ENCODE measurements at regions not wholly inside any gene's neighbourhood (a gene's known extent, or its start where the extent isn't known, plus 50 kb on each side); places are given as distances from the start of the nearest gene placed in this dataset.
"Not testable (repeated sequence)": the region's sequence is repeated elsewhere in the genome, so short reads cannot be mapped to it uniquely, and the experiment has no call there.

DNA sequence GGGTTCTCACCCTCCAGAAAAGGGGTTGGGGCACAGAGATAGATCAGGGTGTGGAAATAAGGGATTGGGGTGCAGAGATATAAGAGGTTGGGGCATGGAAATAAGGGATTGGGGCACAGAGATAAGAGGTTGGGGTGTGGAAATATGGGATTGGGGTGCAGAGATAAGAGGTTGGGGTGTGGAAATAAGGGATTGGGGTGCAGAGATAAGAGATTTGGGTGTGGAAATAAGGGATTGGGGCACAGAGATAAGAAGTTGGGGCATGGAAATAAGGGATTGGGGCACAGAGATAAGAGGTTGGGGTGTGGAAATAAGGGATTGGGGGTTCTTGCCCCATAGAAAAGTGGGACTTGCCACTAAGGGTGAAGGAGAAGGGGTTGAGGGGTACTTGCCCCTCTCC lies 204.5 kb upstream of the TRPC7 start:
- not testable (repeated sequence) for H3K4me1 ChIP-seq (ENCODE audit: insufficient read depth, low read length); H3K36me3 ChIP-seq (ENCODE audit: insufficient read depth, low read depth, low read length); H3K9me3 ChIP-seq (ENCODE audit: insufficient read depth, low read depth, low read length); H3K9ac ChIP-seq (ENCODE audit: low read depth, low read length); H3K27me3 ChIP-seq (ENCODE audit: insufficient read depth, low read length); H3K27ac ChIP-seq (ENCODE audit: low read length); H3K4me3 ChIP-seq (ENCODE audit: low read length)

DNA sequence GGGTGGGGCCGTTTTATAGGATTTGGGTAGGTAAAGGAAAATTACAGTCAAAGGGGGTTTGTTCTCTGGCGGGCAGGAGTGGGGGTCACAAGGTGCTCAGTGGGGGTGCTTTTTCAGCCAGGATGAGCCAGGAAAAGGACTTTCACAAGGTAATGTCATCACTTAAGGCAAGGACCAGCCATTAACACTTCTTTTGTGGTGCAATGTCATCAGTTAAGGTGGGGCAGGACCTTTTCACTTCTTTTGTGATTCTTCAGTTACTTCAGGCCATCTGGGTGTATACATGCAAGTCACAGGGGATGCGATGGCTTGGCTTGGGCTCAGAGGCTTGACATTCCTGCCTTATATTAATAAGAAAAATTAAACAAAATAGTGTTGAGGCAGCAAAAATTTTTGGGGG lies 200.1 kb upstream of the TRPC7 start:
- H3K27me3 ChIP-seq (ENCODE audit: insufficient read depth, low read length); H3K36me3 ChIP-seq (ENCODE audit: insufficient read depth, low read depth, low read length); H3K9ac ChIP-seq (ENCODE audit: low read depth, low read length); H3K9me3 ChIP-seq (ENCODE audit: insufficient read depth, low read depth, low read length); H3K4me3 ChIP-seq (ENCODE audit: low read length): not testable (repeated sequence)
- H3K4me1 ChIP-seq (ENCODE audit: insufficient read depth, low read length), result peaks cover 17% of the 10 kb centered on the region
- H3K27ac ChIP-seq (ENCODE audit: low read length), result peak overlapping the region; percentile 68

DNA sequence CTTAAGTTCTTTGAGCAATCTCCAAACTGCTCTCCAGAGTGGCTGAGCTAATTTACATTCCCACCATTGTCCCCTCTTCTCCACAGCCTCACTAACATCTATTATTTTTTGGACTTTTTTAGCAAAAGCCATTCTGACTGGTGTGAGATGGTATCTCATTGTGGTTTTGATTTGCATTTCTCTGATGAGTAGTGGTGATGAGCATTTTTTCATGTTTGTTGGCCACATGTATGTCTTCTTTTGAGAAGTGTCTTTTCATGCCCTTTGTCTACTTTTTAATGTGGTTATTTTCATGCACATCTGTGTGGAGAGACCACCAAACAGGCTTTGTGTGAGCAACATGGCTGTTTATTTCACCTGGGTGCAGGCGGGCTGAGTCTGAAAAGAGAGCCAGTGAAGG lies 199.7 kb upstream of the TRPC7 start:
- peak overlapping the region; percentile 68 for H3K27ac ChIP-seq (ENCODE audit: low read length)
- not testable (repeated sequence) for H3K4me3 ChIP-seq (ENCODE audit: low read length); H3K36me3 ChIP-seq (ENCODE audit: insufficient read depth, low read depth, low read length); H3K9me3 ChIP-seq (ENCODE audit: insufficient read depth, low read depth, low read length); H3K27me3 ChIP-seq (ENCODE audit: insufficient read depth, low read length)
- H3K4me1 ChIP-seq (ENCODE audit: insufficient read depth, low read length), result peaks cover 21% of the 10 kb centered on the region
- H3K9ac ChIP-seq (ENCODE audit: low read depth, low read length), result peak overlapping the region; percentile 65; the same call in 1 of the 2 replicates

DNA sequence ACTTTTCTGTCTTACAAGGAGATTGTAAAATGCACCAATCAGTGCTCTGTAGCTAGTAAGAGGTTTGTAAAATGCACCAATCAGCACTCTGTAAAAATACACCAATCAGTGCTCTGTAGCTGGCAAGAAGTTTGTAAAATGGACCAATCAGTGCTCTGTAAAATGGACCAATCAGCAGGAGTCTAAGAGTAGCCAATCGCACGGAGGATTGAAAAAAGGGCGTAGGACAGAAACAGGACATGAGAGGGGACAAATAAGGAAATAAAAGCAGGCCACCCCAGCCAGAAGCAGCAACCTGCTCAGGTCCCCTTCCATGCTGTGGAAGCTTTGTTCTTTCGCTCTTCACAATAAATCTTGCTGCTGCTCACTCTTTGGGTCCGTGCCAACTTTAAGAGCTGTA lies 199.1 kb upstream of the TRPC7 start:
- H3K27ac ChIP-seq (ENCODE audit: low read length), result peak overlapping the region; percentile 68
- H3K9ac ChIP-seq (ENCODE audit: low read depth, low read length), result peak overlapping the region; percentile 65; the same call in 1 of the 2 replicates
- H3K9me3 ChIP-seq (ENCODE audit: insufficient read depth, low read depth, low read length); H3K36me3 ChIP-seq (ENCODE audit: insufficient read depth, low read depth, low read length); H3K27me3 ChIP-seq (ENCODE audit: insufficient read depth, low read length); H3K4me3 ChIP-seq (ENCODE audit: low read length): not testable (repeated sequence)
- H3K4me1 ChIP-seq (ENCODE audit: insufficient read depth, low read length), result peaks cover 21% of the 10 kb centered on the region

DNA sequence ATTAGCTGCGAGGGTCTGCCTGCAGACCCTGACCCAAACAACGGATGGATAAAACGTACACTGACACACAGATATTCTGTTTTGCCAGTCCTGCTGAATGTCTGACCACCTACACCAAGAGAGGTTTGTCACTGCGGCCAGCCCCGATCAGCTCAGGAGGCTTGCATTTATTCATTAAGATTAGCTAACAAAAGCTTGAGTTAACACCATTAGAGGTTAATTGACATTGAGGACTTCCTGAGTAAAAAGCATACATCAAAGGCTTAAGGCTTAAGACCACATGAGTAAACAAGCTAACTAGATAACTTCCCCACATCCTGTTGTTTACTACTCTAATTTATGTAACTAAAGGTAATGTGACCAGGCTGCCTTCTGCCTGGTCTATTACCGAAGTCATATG lies 198.1 kb upstream of the TRPC7 start:
- Histone ChIP-seq H3K27ac (ENCODE audit: low read length) (no peak overlapping the region), H3K36me3 (ENCODE audit: insufficient read depth, low read depth, low read length) (no peaks in the 10 kb centered on the region), H3K4me3 (ENCODE audit: low read length) (no peak overlapping the region), H3K9me3 (ENCODE audit: insufficient read depth, low read depth, low read length) (0 out of 2 replicates have a peak, but pooled peaks cover 2% of the 10 kb centered on the region), H3K27me3 (ENCODE audit: insufficient read depth, low read length) (no peaks in the 10 kb centered on the region), H3K4me1 (ENCODE audit: insufficient read depth, low read length) (peaks cover 21% of the 10 kb centered on the region), H3K9ac (ENCODE audit: low read depth, low read length) (no peak overlapping the region; the same call in 1 of the 2 replicates)

DNA sequence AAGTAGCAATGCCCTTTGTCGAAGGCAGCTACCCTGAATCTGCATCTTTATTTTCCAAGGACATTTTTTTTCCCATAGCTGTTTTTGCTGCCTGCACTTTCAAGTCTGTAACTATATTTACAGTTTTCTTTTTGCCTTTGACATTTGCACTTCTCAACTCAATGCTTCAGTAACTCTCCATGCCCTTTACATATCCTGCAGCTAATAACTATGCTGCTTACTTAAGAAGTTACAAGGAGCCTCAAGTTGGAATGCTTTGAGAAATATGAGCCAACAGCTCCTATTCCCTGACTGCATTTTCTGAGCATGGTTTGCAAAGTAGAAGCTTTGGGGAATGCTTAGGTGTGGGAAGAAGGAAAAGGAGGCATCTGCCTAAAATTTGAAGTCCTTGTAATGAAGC lies 194.8 kb upstream of the TRPC7 start:
- H3K9ac ChIP-seq (ENCODE audit: low read depth, low read length), result no peak overlapping the region; the same call in 1 of the 2 replicates
- peaks cover 2% of the 10 kb centered on the region; the same call in 1 of the 2 replicates for H3K9me3 ChIP-seq (ENCODE audit: insufficient read depth, low read depth, low read length)
- no peaks in the 10 kb centered on the region for H3K36me3 ChIP-seq (ENCODE audit: insufficient read depth, low read depth, low read length)
- H3K27ac ChIP-seq (ENCODE audit: low read length), result no peak overlapping the region
- peaks cover 20% of the 10 kb centered on the region for H3K4me1 ChIP-seq (ENCODE audit: insufficient read depth, low read length)
- H3K27me3 ChIP-seq (ENCODE audit: insufficient read depth, low read length), result no peaks in the 10 kb centered on the region
- no peak overlapping the region for H3K4me3 ChIP-seq (ENCODE audit: low read length)

DNA sequence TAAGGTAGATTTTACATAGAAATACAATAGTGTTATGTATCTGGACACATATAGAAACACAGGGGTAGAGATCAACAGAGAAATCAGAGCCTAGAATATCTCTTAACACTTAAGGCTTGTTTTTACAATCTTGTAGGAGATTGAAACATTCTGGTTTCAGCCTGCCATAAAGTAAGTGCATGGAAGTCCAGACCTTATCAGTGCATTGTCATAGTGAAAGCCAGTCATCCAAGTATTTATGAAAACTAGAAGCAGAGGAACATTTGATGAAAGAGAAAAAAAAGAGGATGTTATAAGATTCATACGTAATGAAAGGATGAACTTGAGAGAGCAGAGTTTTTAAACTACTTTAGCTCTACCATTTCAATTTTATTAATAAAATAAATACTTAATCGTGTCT lies 194.3 kb upstream of the TRPC7 start:
- H3K4me1 ChIP-seq (ENCODE audit: insufficient read depth, low read length), result peaks cover 15% of the 10 kb centered on the region; the same call in 1 of the 2 replicates
- no peaks in the 10 kb centered on the region for H3K27me3 ChIP-seq (ENCODE audit: insufficient read depth, low read length)
- H3K36me3 ChIP-seq (ENCODE audit: insufficient read depth, low read depth, low read length), result no peaks in the 10 kb centered on the region

DNA sequence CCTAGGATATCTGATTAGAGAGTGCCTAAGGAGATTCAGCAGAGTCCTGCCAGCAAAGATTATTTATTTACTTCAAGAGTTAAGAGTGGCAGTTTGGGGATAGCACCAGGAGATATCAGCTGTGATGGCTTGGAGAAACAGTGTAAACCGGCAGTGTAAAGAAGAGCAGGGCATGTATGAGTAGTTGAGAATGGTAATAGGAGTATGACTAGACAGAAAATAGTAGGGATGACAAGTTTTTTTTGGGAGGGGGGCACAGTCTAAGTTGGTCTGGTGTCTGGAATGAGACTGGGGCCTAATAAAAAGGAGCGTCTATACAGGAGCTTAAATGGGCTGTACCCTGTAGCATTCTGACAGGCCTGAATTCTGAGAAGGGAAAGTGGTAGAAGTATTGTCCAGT lies 181.8 kb upstream of the TRPC7 start:
- not testable (repeated sequence) for H3K4me1 ChIP-seq (ENCODE audit: insufficient read depth, low read length); H3K4me3 ChIP-seq (ENCODE audit: low read length); H3K27me3 ChIP-seq (ENCODE audit: insufficient read depth, low read length); H3K9ac ChIP-seq (ENCODE audit: low read depth, low read length); H3K9me3 ChIP-seq (ENCODE audit: insufficient read depth, low read depth, low read length); H3K36me3 ChIP-seq (ENCODE audit: insufficient read depth, low read depth, low read length); H3K27ac ChIP-seq (ENCODE audit: low read length)

More for the DNA sequence above, 194.3 kb upstream of the TRPC7 start:
- no peak overlapping the region for H3K9ac ChIP-seq (ENCODE audit: low read depth, low read length)
- no peak overlapping the region for H3K4me3 ChIP-seq (ENCODE audit: low read length)
- peaks cover 4% of the 10 kb centered on the region for H3K9me3 ChIP-seq (ENCODE audit: insufficient read depth, low read depth, low read length)
- no peak overlapping the region for H3K27ac ChIP-seq (ENCODE audit: low read length)

DNA sequence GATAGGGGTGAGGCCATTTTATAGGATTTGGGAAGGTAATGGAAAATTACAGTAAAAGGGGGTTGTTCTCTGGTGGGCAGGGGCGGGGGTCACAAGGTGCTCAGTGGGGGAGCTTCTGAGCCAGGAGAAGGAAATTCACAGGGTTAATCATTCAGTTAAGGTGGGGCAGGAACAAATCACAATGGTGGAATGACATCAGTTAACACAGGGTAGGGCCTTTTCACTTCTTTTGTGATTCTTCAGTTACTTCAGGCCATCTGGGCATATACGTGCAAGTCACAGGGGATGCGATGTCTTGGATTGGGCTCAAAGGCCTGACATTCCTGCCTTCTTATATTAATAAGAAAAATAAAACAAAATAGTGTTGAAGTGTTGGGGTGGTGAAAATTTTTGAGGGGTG lies 181.1 kb upstream of the TRPC7 start:
- not testable (repeated sequence) for H3K9ac ChIP-seq (ENCODE audit: low read depth, low read length); H3K27me3 ChIP-seq (ENCODE audit: insufficient read depth, low read length); H3K36me3 ChIP-seq (ENCODE audit: insufficient read depth, low read depth, low read length); H3K9me3 ChIP-seq (ENCODE audit: insufficient read depth, low read depth, low read length); H3K4me3 ChIP-seq (ENCODE audit: low read length); H3K4me1 ChIP-seq (ENCODE audit: insufficient read depth, low read length); H3K27ac ChIP-seq (ENCODE audit: low read length)

DNA sequence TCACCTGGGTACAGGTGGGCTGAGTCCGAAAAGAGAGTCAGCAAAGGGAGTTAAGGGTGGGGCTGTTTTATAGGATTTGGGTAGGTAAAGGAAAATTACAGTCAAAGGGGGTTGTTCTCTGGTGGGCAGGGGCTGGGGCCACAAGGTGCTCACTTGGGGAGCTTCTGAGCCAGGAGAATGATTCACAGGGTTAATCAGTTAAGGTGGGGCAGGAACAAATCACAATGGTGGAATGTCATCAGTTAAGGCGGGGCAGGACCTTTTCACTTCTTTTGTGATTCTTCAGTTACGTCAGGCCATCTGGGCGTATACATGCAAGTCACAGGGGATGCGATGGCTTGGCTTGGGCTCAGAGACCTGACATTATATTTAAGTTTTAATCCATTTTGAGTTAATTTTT lies 179.7 kb upstream of the TRPC7 start:
- not testable (repeated sequence) for H3K4me3 ChIP-seq (ENCODE audit: low read length); H3K4me1 ChIP-seq (ENCODE audit: insufficient read depth, low read length); H3K36me3 ChIP-seq (ENCODE audit: insufficient read depth, low read depth, low read length); H3K9me3 ChIP-seq (ENCODE audit: insufficient read depth, low read depth, low read length); H3K9ac ChIP-seq (ENCODE audit: low read depth, low read length); H3K27ac ChIP-seq (ENCODE audit: low read length); H3K27me3 ChIP-seq (ENCODE audit: insufficient read depth, low read length)

DNA sequence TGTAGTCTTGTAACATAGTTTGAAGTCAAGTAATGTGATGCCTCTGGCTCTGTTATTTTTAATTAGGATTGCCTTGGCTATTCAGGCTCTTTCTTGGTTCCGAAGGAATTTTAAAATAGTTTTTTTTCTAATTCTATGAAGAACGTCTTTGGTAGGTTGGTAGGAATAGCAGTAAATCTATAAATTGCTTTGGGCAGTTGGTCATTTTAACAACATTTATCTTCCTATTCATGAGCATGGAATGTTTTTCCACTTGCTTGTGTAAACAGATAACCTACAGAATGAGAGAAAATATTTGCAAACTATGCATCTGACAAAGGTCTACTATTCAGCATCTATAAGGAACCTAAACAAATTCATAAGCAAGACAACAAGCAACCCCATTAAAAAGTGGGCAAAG lies 173.2 kb upstream of the TRPC7 start:
- H3K36me3 ChIP-seq (ENCODE audit: insufficient read depth, low read depth, low read length), result no peaks in the 10 kb centered on the region
- no peaks in the 10 kb centered on the region for H3K9me3 ChIP-seq (ENCODE audit: insufficient read depth, low read depth, low read length)
- H3K4me1 ChIP-seq (ENCODE audit: insufficient read depth, low read length), result no peaks in the 10 kb centered on the region
- no peak overlapping the region for H3K9ac ChIP-seq (ENCODE audit: low read depth, low read length)
- no peaks in the 10 kb centered on the region for H3K27me3 ChIP-seq (ENCODE audit: insufficient read depth, low read length)
- no peak overlapping the region for H3K27ac ChIP-seq (ENCODE audit: low read length)
- no peak overlapping the region for H3K4me3 ChIP-seq (ENCODE audit: low read length)

DNA sequence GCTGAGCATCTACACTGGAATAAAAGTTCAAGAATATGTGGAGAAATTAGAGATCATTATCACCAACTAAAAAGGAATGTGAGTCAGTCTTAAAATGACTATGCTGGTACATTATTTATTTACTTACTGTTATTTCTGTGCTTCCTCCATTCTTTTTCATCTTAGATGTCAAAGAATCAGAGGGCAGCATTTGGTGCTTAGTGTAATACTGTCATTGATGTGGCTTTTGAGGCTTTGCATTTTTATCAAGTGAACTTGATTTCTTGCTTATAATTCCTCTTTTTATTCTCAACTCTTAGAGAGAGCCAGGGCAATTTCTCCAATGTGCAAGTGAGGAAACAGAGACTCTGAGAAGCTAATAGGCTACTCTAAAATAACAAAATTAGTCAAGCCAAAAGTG lies 163.7 kb upstream of the TRPC7 start:
- peaks cover 6% of the 10 kb centered on the region; the same call in 1 of the 2 replicates for H3K4me1 ChIP-seq (ENCODE audit: insufficient read depth, low read length)

More for the DNA sequence above, 163.7 kb upstream of the TRPC7 start:
- Histone ChIP-seq H3K9ac (ENCODE audit: low read depth, low read length) (no peak overlapping the region), H3K4me3 (ENCODE audit: low read length) (no peak overlapping the region), H3K27me3 (ENCODE audit: insufficient read depth, low read length) (no peaks in the 10 kb centered on the region), H3K36me3 (ENCODE audit: insufficient read depth, low read depth, low read length) (no peaks in the 10 kb centered on the region), H3K27ac (ENCODE audit: low read length) (no peak overlapping the region), H3K9me3 (ENCODE audit: insufficient read depth, low read depth, low read length) (no peaks in the 10 kb centered on the region)
